Kidney capillary endothelial cell (primary cell): ENCODE measurements at regions not wholly inside any gene's neighbourhood (a gene's known extent, or its start where the extent isn't known, plus 50 kb on each side); places are given as distances from the start of the nearest gene placed in this dataset.

Source experiments
- DNase-seq: peaks from one replicate; pipeline ENCODE4 v3.0.0-alpha.2; 2018; ENCODE audit warnings: low spot score

- DNase-seq: peak; percentile 41
Measured at GRCh38 chr3:99542767-99543518, 95.5 kb upstream of the COL8A1 start.

- no peak for DNase-seq
Measured at GRCh38 chr3:99541181-99541580, 97.2 kb upstream of the COL8A1 start.

DNA sequence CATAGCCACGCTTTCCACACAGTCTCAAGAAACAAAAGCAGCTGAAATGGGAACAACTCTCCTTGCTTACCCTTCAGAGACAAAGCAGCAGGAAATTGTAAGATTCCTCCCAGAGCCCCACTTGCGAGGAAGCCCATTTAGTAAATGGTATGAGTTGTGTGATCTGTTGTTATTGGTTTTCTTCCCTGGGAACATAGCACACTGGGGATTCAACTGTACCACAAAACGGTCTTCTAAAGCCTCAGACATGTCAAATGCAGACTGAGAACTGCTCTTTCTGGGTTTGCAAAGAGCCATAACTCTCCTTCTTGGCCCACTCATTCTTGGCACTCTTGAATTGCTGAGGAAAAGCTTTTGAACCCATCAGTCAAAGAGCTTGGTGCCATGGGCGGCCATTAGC is 101.0 kb upstream of the COL8A1 start:
- DNase-seq: no peak

DNA sequence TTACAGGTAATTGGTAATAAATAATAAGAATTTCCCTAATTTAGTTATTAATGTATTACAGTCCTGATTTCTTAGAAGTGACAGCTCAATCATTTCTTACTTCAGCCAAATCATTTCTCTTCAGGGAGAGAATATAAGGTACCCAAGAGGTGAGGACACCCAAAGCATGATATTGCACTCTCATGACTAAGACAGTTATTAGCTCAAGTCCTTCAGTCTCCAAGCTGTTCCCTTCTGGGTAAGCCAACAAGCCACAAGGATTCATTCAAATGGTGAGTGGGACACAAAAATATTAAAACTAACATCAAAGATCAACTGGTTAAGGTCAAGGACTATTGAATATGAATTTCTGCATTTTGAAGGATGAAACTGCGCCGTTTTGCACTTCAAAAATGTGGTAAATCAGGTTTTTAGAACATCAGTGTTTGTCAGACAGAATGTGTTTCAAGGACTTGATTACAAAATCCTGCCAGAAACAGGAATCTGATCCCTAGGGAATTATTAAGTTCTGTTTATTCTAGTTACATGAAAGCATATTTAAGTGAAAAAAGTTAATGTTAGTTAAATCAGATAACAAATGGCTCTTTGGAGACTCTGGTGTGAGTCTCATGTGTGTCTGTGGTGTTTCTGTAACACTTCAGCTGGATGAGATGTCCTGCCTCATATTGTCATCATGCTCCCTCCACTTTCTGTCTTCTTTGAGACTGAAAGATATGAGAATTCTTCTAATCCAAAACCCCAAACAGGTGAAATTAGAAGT is 101.7 kb upstream of the COL8A1 start:
- DNase-seq: no peak

DNA sequence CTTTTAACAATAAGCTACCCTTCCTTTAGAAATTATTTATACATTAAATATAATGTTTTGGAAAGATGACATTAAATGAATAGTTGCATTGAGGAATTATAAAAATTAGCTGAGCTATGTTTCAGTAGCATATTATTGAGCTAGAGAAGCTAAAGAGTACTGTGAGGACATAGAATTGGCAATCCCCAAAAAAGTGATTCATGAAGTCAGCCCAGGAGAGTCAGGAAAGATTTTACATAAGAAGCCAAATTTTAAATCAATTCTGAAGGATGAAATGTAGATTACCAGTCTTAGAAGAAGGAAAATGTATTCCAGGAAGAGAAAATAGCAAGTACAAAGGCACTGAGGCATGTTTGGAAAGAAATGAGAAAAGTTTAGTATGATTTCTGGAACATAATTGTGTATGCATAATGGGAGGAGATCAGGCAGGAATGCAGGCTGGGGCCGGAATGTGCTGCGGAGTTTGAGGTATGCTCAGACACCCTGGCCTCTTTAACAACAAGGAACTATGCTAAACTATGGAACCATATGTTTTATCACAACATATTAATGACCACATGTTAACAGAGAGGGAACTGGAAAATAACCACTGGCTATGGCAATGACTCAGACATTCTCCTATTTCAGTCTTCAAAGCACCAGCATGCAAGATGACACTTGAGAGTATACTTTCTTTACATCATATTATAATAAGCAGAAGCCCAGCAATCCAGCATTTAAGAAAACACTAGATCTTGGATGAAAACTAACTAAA is 103.3 kb upstream of the COL8A1 start:
- DNase-seq: no peak

- DNase-seq: peak; percentile 35
Measured at GRCh38 chr3:99532246-99532645, 106.1 kb upstream of the COL8A1 start.

DNA sequence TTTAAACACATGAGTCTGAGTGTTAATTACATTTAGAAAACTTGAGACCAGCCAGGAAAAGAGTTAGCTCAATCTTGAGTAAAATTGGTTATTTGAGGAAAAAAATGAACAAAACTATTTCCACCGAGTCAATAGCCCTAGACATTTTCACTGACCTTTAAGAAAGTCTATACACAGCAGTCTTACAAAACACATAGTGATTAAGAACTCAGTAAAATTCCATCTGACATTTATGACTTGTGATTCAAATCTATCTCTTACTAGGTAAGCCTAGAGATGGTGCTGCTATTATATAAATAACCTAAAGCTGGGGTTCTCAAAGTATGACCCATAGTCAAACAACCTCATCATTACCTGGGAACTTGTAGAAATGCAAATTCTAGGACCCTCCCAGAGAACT is 109.1 kb upstream of the COL8A1 start:
- DNase-seq: no peak

GRCh38 chr3:99526921-99527320 is 111.5 kb upstream of the COL8A1 start:
- no peak for DNase-seq

DNA sequence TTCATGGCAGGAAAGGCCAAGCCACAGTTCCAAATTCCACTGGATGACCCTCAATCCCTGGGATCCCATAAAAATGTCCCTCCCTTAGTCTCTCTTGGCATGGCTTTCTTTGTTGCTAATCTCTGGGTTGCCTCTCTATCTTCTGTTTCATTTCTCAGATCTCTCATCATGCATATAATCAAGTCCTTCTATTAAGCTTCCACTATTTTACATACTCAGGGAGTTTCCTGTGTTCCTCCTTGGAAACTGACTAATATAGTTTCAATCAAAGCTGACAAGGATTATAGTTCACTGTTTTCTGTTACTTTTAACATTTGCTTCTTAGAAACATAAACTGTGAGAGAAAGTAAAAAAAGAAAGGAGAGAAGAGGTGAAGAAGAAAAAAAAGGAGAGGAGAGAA is 113.8 kb upstream of the COL8A1 start:
- DNase-seq: no peak

- no peak for DNase-seq
Measured at GRCh38 chr3:99523431-99524127, 114.8 kb upstream of the COL8A1 start.

- no peak for DNase-seq
Measured at GRCh38 chr3:99522147-99522546, 116.2 kb upstream of the COL8A1 start.

- no peak for DNase-seq
Measured at GRCh38 chr3:99521551-99521950, 116.8 kb upstream of the COL8A1 start.

DNA sequence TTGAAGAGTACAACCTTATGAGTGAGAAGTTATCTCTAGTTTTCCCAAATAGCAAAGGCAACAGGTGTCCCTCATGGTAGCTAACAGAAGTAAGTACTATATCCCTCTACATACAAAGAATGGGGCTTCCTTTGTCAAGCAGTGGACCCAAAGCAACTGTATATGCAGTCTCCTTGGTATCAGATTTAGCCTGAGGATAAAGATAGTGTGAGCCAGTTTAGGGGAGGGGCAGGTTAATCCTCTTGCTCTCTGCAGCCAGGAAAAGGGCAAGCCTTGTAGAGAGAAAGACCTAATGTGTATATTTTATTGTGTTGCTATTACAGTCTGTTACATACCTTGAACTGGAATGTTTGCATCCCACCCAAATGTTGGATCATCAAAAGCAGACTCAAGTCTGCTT is 117.9 kb upstream of the COL8A1 start:
- no peak for DNase-seq

GRCh38 chr3:99516936-99517335 is 121.5 kb upstream of the COL8A1 start:
- no peak for DNase-seq

DNA sequence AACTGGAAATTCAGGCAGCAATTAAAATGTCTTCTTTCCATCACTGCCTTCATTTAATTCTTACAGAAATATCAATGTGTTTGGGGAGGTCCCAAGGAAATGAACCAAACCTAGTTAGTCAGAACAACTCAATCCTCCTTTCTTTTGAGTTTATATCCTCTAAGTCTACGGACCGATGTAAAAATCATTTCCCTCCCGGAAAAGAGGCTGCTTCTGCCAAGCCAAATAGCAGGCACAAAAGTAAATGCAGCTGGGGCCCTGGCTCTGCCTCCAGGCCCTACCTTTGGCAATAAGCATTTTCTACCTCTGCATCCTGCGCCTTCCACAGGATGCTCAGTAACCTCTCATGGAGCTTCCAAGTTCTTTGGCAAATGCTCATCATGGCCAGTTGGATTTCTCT is 122.5 kb upstream of the COL8A1 start:
- DNase-seq: no peak

DNA sequence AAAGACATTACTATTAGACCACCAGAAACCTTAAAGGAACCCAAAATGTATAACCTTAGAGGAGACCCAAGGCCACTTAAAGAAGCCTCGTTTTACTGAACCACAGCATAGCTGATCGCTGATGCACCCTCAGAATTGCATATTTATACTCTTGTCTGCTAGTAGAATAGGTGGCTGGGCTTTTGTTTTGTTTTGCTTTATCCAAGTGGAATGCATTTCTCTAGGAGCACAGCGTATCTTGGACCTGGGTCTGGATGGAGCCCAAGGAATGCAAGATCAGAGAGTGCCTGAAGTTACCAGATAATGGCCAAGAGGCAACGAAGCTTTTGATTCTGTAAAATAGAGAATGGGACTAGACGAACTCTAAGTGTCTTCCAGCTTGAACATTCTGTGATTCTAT is 129.2 kb upstream of the COL8A1 start:
- DNase-seq: no peak

GRCh38 chr3:99508191-99508590 is 130.2 kb upstream of the COL8A1 start:
- DNase-seq: no peak

GRCh38 chr3:99505646-99506269 is 132.6 kb upstream of the COL8A1 start:
- DNase-seq: no peak

GRCh38 chr3:99505200-99505599 is 133.2 kb upstream of the COL8A1 start:
- no peak for DNase-seq

DNA sequence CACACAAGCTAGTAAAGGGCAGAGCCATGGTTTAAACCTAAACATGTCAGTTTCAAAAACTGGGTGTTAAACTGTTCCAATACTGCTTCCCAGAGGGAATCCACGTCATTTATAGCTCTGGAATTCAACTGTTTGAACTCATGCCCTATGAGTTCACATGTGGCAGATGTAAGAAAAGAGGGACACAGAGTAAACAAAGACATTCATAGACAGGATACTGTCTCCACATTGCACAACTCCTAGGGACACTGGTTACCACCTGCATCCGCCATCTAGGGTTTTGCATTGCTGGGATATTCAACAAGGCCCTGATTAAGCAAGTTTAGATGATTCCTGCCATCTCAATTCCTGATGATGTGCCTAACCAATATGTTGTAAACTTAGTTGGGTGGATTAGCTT is 134.1 kb upstream of the COL8A1 start:
- DNase-seq: no peak

DNA sequence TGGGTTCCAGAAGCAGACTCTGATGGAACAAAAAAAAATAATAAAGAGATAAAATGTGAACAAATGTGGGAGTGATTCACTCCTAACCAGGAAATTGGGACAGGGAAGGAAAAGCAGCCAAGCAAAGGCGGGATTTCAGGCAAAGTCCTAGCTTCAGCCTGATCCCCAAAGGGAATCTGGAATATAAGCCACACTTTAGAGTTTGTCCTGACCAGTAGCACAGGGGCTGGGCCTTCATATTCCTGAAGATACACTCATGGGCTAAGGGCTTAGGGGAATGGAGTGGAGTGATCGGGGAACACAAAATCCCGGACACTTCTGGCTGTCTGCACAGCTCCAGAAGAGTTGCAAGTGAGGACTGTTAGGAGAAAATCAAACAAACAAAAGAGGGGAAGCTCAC is 135.0 kb upstream of the COL8A1 start:
- no peak for DNase-seq

GRCh38 chr3:99502871-99503270 is 135.5 kb upstream of the COL8A1 start:
- DNase-seq: no peak
